C4-2B (cell line): ENCODE measurements at regions not wholly inside any gene's neighbourhood (a gene's known extent, or its start where the extent isn't known, plus 50 kb on each side); places are given as distances from the start of the nearest gene placed in this dataset.

Source experiments
- CTCF ChIP-seq: fragments of 450-650 bp; conservative IDR thresholded peaks from 2 replicates; pipeline ENCODE4 v1.5.1; 2017; ENCODE audit warnings: mild to moderate bottlenecking
- ZFX ChIP-seq: fragments of 450-650 bp; IDR thresholded peaks from 2 replicates; pipeline ENCODE4 v1.6.1; 2017

DNA sequence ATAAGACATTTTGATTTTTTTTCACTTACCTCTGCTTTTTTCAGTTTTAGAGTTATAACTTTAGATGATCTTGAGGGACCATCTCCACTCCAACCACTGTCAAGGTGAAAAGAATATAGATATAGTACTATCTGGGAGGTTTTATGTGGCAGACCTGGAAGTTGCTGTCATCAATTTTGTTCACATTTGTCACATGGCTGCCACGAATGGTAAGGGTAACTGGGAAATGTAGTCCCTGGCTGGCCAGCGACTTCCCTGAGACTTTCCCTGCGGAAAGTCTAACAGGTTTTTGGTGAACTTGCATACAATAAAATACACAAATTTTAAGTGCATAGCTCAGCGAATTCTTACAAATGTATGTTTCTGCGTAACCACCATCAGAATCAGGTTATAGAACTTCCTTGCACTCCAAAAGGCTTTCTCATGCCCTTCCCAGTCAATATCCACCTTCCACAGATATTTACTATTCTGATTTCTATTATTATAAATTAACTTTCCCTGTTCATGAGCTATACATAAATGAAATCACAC, 121.5 kb downstream of the MAT2B start:
- no peak for TF ChIP-seq CTCF
- no peak for TF ChIP-seq ZFX
